ENCODE measurements at regions not wholly inside any gene's neighbourhood (a gene's known extent, or its start where the extent isn't known, plus 50 kb on each side); places are given as distances from the start of the nearest gene placed in this dataset.

GRCh38 chr15:91572110-91572509 lies 281.4 kb upstream of the SLCO3A1 start:
- TF ChIP-seq GABPA (IDR thresholded peaks at IDR 0.05; ENCODE audit: low read depth, low read length) (no peak), GABPA (CRISPR knock-in tag; IDR thresholded peaks at IDR 0.05; ENCODE audit: low read depth) (no peak), ZC3H13 (CRISPR knock-in tag; IDR thresholded peaks at IDR 0.05) (no peak), ZEB1 (IDR thresholded peaks at IDR 0.05; ENCODE audit: insufficient replicate concordance, low read depth) (no peak), MAX (IDR thresholded peaks at IDR 0.05) (no peak), CTCF (CRISPR knock-in tag; IDR thresholded peaks at IDR 0.05) (no peak), EEA1 (CRISPR knock-in tag; IDR thresholded peaks at IDR 0.05; ENCODE audit: borderline replicate concordance) (no peak), FOXA1 (IDR thresholded peaks at IDR 0.05) (no peak), FOXA1 (CRISPR knock-in tag; IDR thresholded peaks at IDR 0.05) (no peak)
- TF ChIP-seq, protein P1, sequence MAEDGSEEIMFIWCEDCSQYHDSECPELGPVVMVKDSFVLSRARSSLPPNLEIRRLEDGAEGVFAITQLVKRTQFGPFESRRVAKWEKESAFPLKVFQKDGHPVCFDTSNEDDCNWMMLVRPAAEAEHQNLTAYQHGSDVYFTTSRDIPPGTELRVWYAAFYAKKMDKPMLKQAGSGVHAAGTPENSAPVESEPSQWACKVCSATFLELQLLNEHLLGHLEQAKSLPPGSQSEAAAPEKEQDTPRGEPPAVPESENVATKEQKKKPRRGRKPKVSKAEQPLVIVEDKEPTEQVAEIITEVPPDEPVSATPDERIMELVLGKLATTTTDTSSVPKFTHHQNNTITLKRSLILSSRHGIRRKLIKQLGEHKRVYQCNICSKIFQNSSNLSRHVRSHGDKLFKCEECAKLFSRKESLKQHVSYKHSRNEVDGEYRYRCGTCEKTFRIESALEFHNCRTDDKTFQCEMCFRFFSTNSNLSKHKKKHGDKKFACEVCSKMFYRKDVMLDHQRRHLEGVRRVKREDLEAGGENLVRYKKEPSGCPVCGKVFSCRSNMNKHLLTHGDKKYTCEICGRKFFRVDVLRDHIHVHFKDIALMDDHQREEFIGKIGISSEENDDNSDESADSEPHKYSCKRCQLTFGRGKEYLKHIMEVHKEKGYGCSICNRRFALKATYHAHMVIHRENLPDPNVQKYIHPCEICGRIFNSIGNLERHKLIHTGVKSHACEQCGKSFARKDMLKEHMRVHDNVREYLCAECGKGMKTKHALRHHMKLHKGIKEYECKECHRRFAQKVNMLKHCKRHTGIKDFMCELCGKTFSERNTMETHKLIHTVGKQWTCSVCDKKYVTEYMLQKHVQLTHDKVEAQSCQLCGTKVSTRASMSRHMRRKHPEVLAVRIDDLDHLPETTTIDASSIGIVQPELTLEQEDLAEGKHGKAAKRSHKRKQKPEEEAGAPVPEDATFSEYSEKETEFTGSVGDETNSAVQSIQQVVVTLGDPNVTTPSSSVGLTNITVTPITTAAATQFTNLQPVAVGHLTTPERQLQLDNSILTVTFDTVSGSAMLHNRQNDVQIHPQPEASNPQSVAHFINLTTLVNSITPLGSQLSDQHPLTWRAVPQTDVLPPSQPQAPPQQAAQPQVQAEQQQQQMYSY (CRISPR knock-in tag; IDR thresholded peaks at IDR 0.05), result no peak

All from HepG2 (cell line).